ENCODE measurements at regions not wholly inside any gene's neighbourhood (a gene's known extent, or its start where the extent isn't known, plus 50 kb on each side); places are given as distances from the start of the nearest gene placed in this dataset.

DNA sequence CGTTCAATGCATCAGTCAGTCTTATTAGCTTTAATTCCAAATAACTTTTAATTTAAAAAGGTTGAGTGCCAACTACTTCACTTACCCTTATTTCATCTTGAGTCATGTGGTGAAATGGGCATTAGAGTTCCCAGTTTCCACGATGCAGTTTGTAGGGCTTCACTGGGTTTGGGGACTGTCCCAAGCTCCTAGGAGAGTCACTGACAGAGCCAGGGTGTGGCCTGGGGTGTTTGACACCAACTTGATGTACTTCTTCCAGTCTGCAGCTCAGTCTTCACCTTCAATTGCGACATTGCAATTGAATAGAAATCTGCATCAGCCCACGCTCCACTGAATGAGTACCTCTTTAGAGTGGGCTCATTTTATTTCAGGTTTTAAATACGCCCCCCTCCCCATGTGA, 165.3 kb downstream of the ARL4C start:
- Histone ChIP-seq H3K4me2 (ENCODE audit: low read depth, low read length) (no peak overlapping the region), H3K9ac (ENCODE audit: insufficient read depth, low read depth, low read length) (no peak overlapping the region), H3K79me2 (ENCODE audit: insufficient read depth, low read length) (no peaks in the 10 kb centered on the region), H3K4me3 (replicated peaks in 1 of 3; ENCODE audit: insufficient read depth in 1 of 3, low read depth in 2 of 3, low read length in 3 of 3) (no peak overlapping the region), H3K27ac (ENCODE audit: extremely low read length, insufficient read depth, low read length) (no peak overlapping the region), H3K27me3 (ENCODE audit: control insufficient read depth in 1 of 2, insufficient read depth in 2 of 2, low read length in 2 of 2) (peaks cover 0 to 57% of the 10 kb centered on the region in 2 experiments; a peak in 3 of 5 replicates), H4K20me1 (ENCODE audit: insufficient read depth, low read length) (no peaks in the 10 kb centered on the region), H2AFZ (ENCODE audit: low read length) (no peak overlapping the region), H3K36me3 (replicated peaks in 1 of 2; ENCODE audit: control insufficient read depth in 1 of 2, insufficient read depth in 2 of 2, low read length in 2 of 2) (no peaks in the 10 kb centered on the region), H3K9me3 (ENCODE audit: low read length) (no peaks in the 10 kb centered on the region), H3K4me1 (ENCODE audit: insufficient read depth, low read length) (no peaks in the 10 kb centered on the region)
- no peak for FAIRE-seq
- POLR2A ChIA-PET: no interaction called here
- ATAC-seq: no peak
- no TSS peak for BruUV-seq (replicated peaks)
- CTCF ChIA-PET (ENCODE audit: low intra/inter-chr PET ratio, low total read pairs): no interaction called here
- intact Hi-C loops (cut with micrococcal nuclease; ENCODE audit: unreplicated experiment): no loop called here
- DNase-seq (ENCODE audit: low spot score): no peak
- in situ Hi-C loops (cut with HindIII; ENCODE audit: extremely low pct_ligation_motif_present, low pct_unique_long_range_greater_than_20kb): no loop called here
- 15% methylated on average over 5 of the region's 5 CpGs for WGBS (ENCODE audit: low lambda C conversion rate)
- TF ChIP-seq ZNF850 (CRISPR knock-in tag; conservative IDR thresholded peaks at IDR 0.05) (no peak), KDM2A (CRISPR knock-in tag; IDR thresholded peaks at IDR 0.05; ENCODE audit: borderline replicate concordance, low read depth) (no peak), ZNF543 (CRISPR knock-in tag; IDR thresholded peaks at IDR 0.05) (no peak), ZNF841 (CRISPR knock-in tag; IDR thresholded peaks at IDR 0.05; ENCODE audit: borderline replicate concordance) (no peak), ZNF33A (CRISPR knock-in tag; IDR thresholded peaks at IDR 0.05; ENCODE audit: borderline replicate concordance) (no peak), ZFY (CRISPR knock-in tag; IDR thresholded peaks at IDR 0.05) (no peak), EZH2 (conservative IDR thresholded peaks at IDR 0.05; ENCODE audit: low read depth, low read length) (no peak), BORCS8-MEF2B (CRISPR knock-in tag; IDR thresholded peaks at IDR 0.05) (no peak), SMC3 (IDR thresholded peaks at IDR 0.05; ENCODE audit: low read length) (no peak), NRL (CRISPR knock-in tag; IDR thresholded peaks at IDR 0.05; ENCODE audit: borderline replicate concordance) (no peak), MAFF (IDR thresholded peaks at IDR 0.05; ENCODE audit: low read depth, low read length) (no peak), ZNF83 (CRISPR knock-in tag; IDR thresholded peaks at IDR 0.05; ENCODE audit: borderline replicate concordance) (no peak)
- TF ChIP-seq, protein P1, sequence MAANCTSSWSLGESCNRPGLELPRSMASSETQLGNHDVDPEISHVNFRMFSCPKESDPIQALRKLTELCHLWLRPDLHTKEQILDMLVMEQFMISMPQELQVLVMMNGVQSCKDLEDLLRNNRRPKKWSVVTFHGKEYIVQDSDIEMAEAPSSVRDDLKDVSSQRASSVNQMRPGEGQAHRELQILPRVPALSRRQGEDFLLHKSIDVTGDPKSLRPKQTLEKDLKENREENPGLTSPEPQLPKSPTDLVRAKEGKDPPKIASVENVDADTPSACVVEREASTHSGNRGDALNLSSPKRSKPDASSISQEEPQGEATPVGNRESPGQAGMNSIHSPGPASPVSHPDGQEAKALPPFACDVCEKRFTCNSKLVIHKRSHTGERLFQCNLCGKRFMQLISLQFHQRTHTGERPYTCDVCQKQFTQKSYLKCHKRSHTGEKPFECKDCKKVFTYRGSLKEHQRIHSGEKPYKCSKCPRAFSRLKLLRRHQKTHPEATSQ (CRISPR knock-in tag; IDR thresholded peaks at IDR 0.05; ENCODE audit: borderline replicate concordance): no peak
- TF ChIP-seq, protein P2, sequence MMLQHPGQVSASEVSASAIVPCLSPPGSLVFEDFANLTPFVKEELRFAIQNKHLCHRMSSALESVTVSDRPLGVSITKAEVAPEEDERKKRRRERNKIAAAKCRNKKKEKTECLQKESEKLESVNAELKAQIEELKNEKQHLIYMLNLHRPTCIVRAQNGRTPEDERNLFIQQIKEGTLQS (CRISPR knock-in tag; IDR thresholded peaks at IDR 0.05): no peak
- TF ChIP-seq, protein P3, sequence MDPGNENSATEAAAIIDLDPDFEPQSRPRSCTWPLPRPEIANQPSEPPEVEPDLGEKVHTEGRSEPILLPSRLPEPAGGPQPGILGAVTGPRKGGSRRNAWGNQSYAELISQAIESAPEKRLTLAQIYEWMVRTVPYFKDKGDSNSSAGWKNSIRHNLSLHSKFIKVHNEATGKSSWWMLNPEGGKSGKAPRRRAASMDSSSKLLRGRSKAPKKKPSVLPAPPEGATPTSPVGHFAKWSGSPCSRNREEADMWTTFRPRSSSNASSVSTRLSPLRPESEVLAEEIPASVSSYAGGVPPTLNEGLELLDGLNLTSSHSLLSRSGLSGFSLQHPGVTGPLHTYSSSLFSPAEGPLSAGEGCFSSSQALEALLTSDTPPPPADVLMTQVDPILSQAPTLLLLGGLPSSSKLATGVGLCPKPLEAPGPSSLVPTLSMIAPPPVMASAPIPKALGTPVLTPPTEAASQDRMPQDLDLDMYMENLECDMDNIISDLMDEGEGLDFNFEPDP (CRISPR knock-in tag; conservative IDR thresholded peaks at IDR 0.05): no peak
- TF ChIP-seq, protein P4, sequence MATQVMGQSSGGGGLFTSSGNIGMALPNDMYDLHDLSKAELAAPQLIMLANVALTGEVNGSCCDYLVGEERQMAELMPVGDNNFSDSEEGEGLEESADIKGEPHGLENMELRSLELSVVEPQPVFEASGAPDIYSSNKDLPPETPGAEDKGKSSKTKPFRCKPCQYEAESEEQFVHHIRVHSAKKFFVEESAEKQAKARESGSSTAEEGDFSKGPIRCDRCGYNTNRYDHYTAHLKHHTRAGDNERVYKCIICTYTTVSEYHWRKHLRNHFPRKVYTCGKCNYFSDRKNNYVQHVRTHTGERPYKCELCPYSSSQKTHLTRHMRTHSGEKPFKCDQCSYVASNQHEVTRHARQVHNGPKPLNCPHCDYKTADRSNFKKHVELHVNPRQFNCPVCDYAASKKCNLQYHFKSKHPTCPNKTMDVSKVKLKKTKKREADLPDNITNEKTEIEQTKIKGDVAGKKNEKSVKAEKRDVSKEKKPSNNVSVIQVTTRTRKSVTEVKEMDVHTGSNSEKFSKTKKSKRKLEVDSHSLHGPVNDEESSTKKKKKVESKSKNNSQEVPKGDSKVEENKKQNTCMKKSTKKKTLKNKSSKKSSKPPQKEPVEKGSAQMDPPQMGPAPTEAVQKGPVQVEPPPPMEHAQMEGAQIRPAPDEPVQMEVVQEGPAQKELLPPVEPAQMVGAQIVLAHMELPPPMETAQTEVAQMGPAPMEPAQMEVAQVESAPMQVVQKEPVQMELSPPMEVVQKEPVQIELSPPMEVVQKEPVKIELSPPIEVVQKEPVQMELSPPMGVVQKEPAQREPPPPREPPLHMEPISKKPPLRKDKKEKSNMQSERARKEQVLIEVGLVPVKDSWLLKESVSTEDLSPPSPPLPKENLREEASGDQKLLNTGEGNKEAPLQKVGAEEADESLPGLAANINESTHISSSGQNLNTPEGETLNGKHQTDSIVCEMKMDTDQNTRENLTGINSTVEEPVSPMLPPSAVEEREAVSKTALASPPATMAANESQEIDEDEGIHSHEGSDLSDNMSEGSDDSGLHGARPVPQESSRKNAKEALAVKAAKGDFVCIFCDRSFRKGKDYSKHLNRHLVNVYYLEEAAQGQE (IDR thresholded peaks at IDR 0.05; ENCODE audit: borderline replicate concordance in 1 of 2, low read depth in 1 of 2, low read length in 2 of 2): no peak
- TF ChIP-seq, protein P5, sequence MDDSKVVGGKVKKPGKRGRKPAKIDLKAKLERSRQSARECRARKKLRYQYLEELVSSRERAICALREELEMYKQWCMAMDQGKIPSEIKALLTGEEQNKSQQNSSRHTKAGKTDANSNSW (CRISPR knock-in tag; IDR thresholded peaks at IDR 0.05; ENCODE audit: borderline replicate concordance): no peak

All from HepG2 (cell line).